Ovary (tissue), 3 donors: ENCODE measurements at regions not wholly inside any gene's neighbourhood (a gene's known extent, or its start where the extent isn't known, plus 50 kb on each side); places are given as distances from the start of the nearest gene placed in this dataset.

Experiments
- CTCF ChIP-seq, 3 donors: fragments of 450-650 bp in 2 of 3; fragments of 200-600 bp in 1 of 3; IDR thresholded peaks; one replicate each; pipeline versions ENCODE4 v1.5.1 to v1.8.0; 2016 to 2022; ENCODE audit warnings: antibody characterized with exemption in 3 of 3, mild to moderate bottlenecking in 1 of 3
- POLR2A ChIP-seq: fragments of 450-650 bp; IDR thresholded peaks from one replicate; pipeline ENCODE4 v1.6.1; 2017; ENCODE audit warnings: antibody characterized with exemption, mild to moderate bottlenecking, moderate library complexity
- donor health status: DM: no; HTN: no; CAD: no.

GRCh38 chr10:77698267-77698931 lies 60.8 kb upstream of the KCNMA1 start:
- TF ChIP-seq CTCF (IDR thresholded peaks at IDR 0.05) (no peak), POLR2A (no peak)
